Esophagus muscularis mucosa (tissue), 4 donors: ENCODE measurements at regions not wholly inside any gene's neighbourhood (a gene's known extent, or its start where the extent isn't known, plus 50 kb on each side); places are given as distances from the start of the nearest gene placed in this dataset.

Experiments
- DNase-seq: peaks from one replicate; pipeline ENCODE4 v3.0.0-alpha.2; 2017; ENCODE audit errors: extremely low spot score
- H3K27ac ChIP-seq, 4 donors: fragments of 200-600 bp; sonication (generic); replicated peaks in 1 of 4; 1 replicate in 3 of 4; 2 replicates in 1 of 4; pipeline ENCODE4 v1.5.1; 2016 to 2019; ENCODE audit warnings: mild to moderate bottlenecking in 1 of 4
- H3K27me3 ChIP-seq, 4 donors: fragments of 200-600 bp; sonication (generic); one replicate each; pipeline versions ENCODE4 v1.5.1 to v1.6.0; 2016 to 2019
- H3K36me3 ChIP-seq, 4 donors: fragments of 200-600 bp; sonication (generic); one replicate each; pipeline ENCODE4 v1.5.1; 2016 to 2019
- H3K4me1 ChIP-seq, 4 donors: fragments of 200-600 bp; sonication (generic); one replicate each; pipeline ENCODE4 v1.5.1; 2016 to 2019
- H3K4me3 ChIP-seq, 4 donors: fragments of 200-600 bp; sonication (generic); 1 replicate in 2 of 4; 2 replicates in 2 of 4; pipeline ENCODE4 v1.5.1; 2016 to 2019; ENCODE audit warnings: mild to moderate bottlenecking in 4 of 4, moderate library complexity in 1 of 4
- H3K9me3 ChIP-seq, 4 donors: fragments of 200-600 bp; sonication (generic); 1 replicate in 3 of 4; 2 replicates in 1 of 4; pipeline ENCODE4 v1.5.1; 2016 to 2019
- CTCF ChIP-seq, 3 experiments: fragments of 200-600 bp in 2 of 3; fragments of 450-650 bp in 1 of 3; sonication (generic) in 2 of 3; IDR thresholded peaks; one replicate each; pipeline ENCODE4 v1.5.1; 2017 to 2019; ENCODE audit warnings: antibody characterized with exemption in 3 of 3, mild to moderate bottlenecking in 2 of 3, moderate library complexity in 1 of 3
- EP300 ChIP-seq: sonication (generic); formaldehyde crosslinking; IDR thresholded peaks from one replicate; pipeline ENCODE4 v1.6.1; 2017; ENCODE audit warnings: antibody characterized with exemption
- POLR2A ChIP-seq: fragments of 450-650 bp; IDR thresholded peaks from one replicate; pipeline ENCODE4 v1.6.1; 2017; ENCODE audit warnings: antibody characterized with exemption, moderate library complexity, mild to moderate bottlenecking, low read depth
- POLR2AphosphoS5 ChIP-seq, 2 donors: sonication (generic); formaldehyde crosslinking; IDR thresholded peaks; one replicate each; pipeline ENCODE4 v1.6.1; 2017; ENCODE audit warnings: antibody characterized with exemption in 2 of 2
- WGBS: methylation state at CpG from one replicate; pipeline ENCODE4 v1.1.5; 2018; 5-methylcytosine and 5-hydroxymethylcytosine counted together
- intact Hi-C: fragments of 100-400 bp; cut with DNase I; formaldehyde crosslinking; loops from one replicate; pipeline ENCODE4 v1.15.1; 2023

GRCh38 chr16:88323546-88324330 is 59.0 kb upstream of the ZNF469 start:
- Histone ChIP-seq H3K27ac (no peak overlapping the region), H3K9me3 (no peaks in the 10 kb centered on the region), H3K27me3 (peaks cover 0 to 8% (median 0%) of the 10 kb centered on the region in 4 donors), H3K4me3 (no peak overlapping the region), H3K36me3 (no peaks in the 10 kb centered on the region), H3K4me1 (peaks cover 0 to under 1% (median 0%) of the 10 kb centered on the region in 4 donors)
- intact Hi-C loops = no loop called here
- WGBS = 87% methylated on average over 6 of the region's 15 CpGs
- no peak for DNase-seq
- TF ChIP-seq EP300 (no peak), POLR2A (no peak), POLR2AphosphoS5 (IDR thresholded peaks at IDR 0.05) (no peak), CTCF (IDR thresholded peaks at IDR 0.05) (no peak)

- Histone ChIP-seq H3K4me1 (no peaks in the 10 kb centered on the region), H3K9me3 (no peaks in the 10 kb centered on the region), H3K27ac (no peak overlapping the region), H3K36me3 (no peaks in the 10 kb centered on the region), H3K27me3 (no peaks in the 10 kb centered on the region), H3K4me3 (no peak overlapping the region)
- intact Hi-C loops = no loop called here
- 94% methylated on average over 9 of the region's 15 CpGs for WGBS
- no peak for DNase-seq
- no peak for TF ChIP-seq POLR2A
- no peak for TF ChIP-seq POLR2AphosphoS5 (IDR thresholded peaks at IDR 0.05)
- no peak for TF ChIP-seq CTCF (IDR thresholded peaks at IDR 0.05)
- no peak for TF ChIP-seq EP300
These were observed 57.5 kb upstream of the ZNF469 start for GRCh38 chr16:88325087-88325750.

- WGBS = 95% methylated on average over 3 of the region's 3 CpGs
- Histone ChIP-seq H3K9me3 (no peaks in the 10 kb centered on the region), H3K4me1 (no peaks in the 10 kb centered on the region), H3K27me3 (no peaks in the 10 kb centered on the region), H3K27ac (no peak overlapping the region), H3K36me3 (no peaks in the 10 kb centered on the region), H3K4me3 (no peak overlapping the region)
- DNase-seq = no peak
- intact Hi-C loops = no loop called here
- no peak for TF ChIP-seq POLR2A
- TF ChIP-seq CTCF (IDR thresholded peaks at IDR 0.05) = no peak
- TF ChIP-seq POLR2AphosphoS5 (IDR thresholded peaks at IDR 0.05) = no peak
- TF ChIP-seq EP300 = no peak
These were observed 56.8 kb upstream of the ZNF469 start for GRCh38 chr16:88325976-88326375.

- WGBS = 96% methylated on average over 24 of the region's 28 CpGs
- Histone ChIP-seq H3K36me3 (no peaks in the 10 kb centered on the region), H3K4me3 (no peak overlapping the region), H3K9me3 (no peaks in the 10 kb centered on the region), H3K27ac (no peak overlapping the region), H3K27me3 (no peaks in the 10 kb centered on the region), H3K4me1 (peaks cover 0 to 3% (median 2%) of the 10 kb centered on the region in 4 donors)
- TF ChIP-seq EP300 (no peak), POLR2A (no peak)
- no peak for DNase-seq
- intact Hi-C loops = no loop called here
These were observed 55.9 kb upstream of the ZNF469 start for GRCh38 chr16:88326611-88327485.
